Astrocyte (in vitro differentiated cells and primary cell): ENCODE measurements at regions not wholly inside any gene's neighbourhood (a gene's known extent, or its start where the extent isn't known, plus 50 kb on each side); places are given as distances from the start of the nearest gene placed in this dataset.
A peak's percentile ranks its signal among the peaks of the same experiment; 100 is the strongest.

Source experiments
- DNase-seq: peaks from one replicate; pipeline ENCODE4 v3.0.0-alpha.2; 2010; ENCODE audit warnings: low read depth
- FAIRE-seq: peaks from 2 replicates; lab custom pipeline; 2011; peaks lifted over from hg19 to GRCh38; lab: Jason Lieb, UNC
- H2AFZ ChIP-seq: 2 replicates; pipeline ENCODE4 v1.6.0; 2012; ENCODE audit warnings: low read depth, low read length, inconsistent platforms
- H3K27ac ChIP-seq: 2 replicates; pipeline ENCODE4 v1.5.1; 2011; ENCODE audit warnings: low read depth, low read length, inconsistent platforms
- H3K27me3 ChIP-seq: 2 replicates; pipeline ENCODE4 v1.6.0; 2011; ENCODE audit warnings: low read length, inconsistent platforms; ENCODE audit not compliant: insufficient read depth
- H3K36me3 ChIP-seq: 2 replicates; pipeline ENCODE4 v1.5.1; 2011; ENCODE audit warnings: low read length, inconsistent platforms; ENCODE audit not compliant: insufficient read depth
- H3K4me1 ChIP-seq: 2 replicates; pipeline ENCODE4 v1.5.1; 2011; ENCODE audit warnings: low read length, inconsistent platforms; ENCODE audit not compliant: insufficient read depth
- H3K4me2 ChIP-seq: 2 replicates; pipeline ENCODE4 v1.6.0; 2012; ENCODE audit warnings: low read length, inconsistent platforms
- H3K4me3 ChIP-seq: 2 replicates; pipeline ENCODE4 v1.5.1; 2011; ENCODE audit warnings: low read depth, mild to moderate bottlenecking, low read length, inconsistent platforms; ENCODE audit not compliant: insufficient read depth
- H3K79me2 ChIP-seq: 2 replicates; pipeline ENCODE4 v1.6.0; 2012; ENCODE audit warnings: mild to moderate bottlenecking, low read length, inconsistent platforms; ENCODE audit not compliant: insufficient read depth
- H3K9ac ChIP-seq: 2 replicates; pipeline ENCODE4 v1.6.0; 2012; ENCODE audit warnings: mild to moderate bottlenecking, low read length, inconsistent platforms
- H3K9me3 ChIP-seq: 2 replicates; pipeline ENCODE4 v1.5.1; 2012; ENCODE audit warnings: low read depth, mild to moderate bottlenecking, low read length, inconsistent platforms; ENCODE audit not compliant: insufficient read depth
- H4K20me1 ChIP-seq: 2 replicates; pipeline ENCODE4 v1.6.0; 2012; ENCODE audit warnings: low read length, inconsistent platforms; ENCODE audit not compliant: insufficient read depth
- H3K27ac Mint-ChIP-seq: one replicate; pipeline ENCODE4 v1.8.0; 2021; ENCODE audit warnings: mild to moderate bottlenecking, mixed read lengths; ENCODE audit not compliant: unreplicated experiment
- H3K27me3 Mint-ChIP-seq: one replicate; pipeline ENCODE4 v1.8.0; 2021; ENCODE audit warnings: low read depth, mixed read lengths; ENCODE audit not compliant: unreplicated experiment
- H3K36me3 Mint-ChIP-seq: one replicate; pipeline ENCODE4 v1.8.0; 2021; ENCODE audit warnings: low read depth, mixed read lengths; ENCODE audit not compliant: unreplicated experiment
- H3K4me1 Mint-ChIP-seq: one replicate; pipeline ENCODE4 v1.8.0; 2021; ENCODE audit warnings: low read depth, mixed read lengths; ENCODE audit not compliant: unreplicated experiment
- H3K4me3 Mint-ChIP-seq: one replicate; pipeline ENCODE4 v1.8.0; 2021; ENCODE audit warnings: mild to moderate bottlenecking, moderate library complexity, mixed read lengths; ENCODE audit not compliant: unreplicated experiment
- H3K9me3 Mint-ChIP-seq: one replicate; pipeline ENCODE4 v1.8.0; 2021; ENCODE audit warnings: mild to moderate bottlenecking, mixed read lengths; ENCODE audit not compliant: unreplicated experiment
- EZH2 ChIP-seq: IDR thresholded peaks from 2 replicates; pipeline ENCODE4 v1.6.1; 2012; ENCODE audit warnings: mild to moderate bottlenecking, low read length, inconsistent platforms; ENCODE audit not compliant: insufficient read depth
- TF ChIP-seq, protein P1 (sequence below): IDR thresholded peaks from 2 replicates; pipeline ENCODE4 v1.5.1; 2011; ENCODE audit warnings: low read depth, mild to moderate bottlenecking, inconsistent platforms, low read length, moderate library complexity; ENCODE audit not compliant: insufficient read depth

DNA sequence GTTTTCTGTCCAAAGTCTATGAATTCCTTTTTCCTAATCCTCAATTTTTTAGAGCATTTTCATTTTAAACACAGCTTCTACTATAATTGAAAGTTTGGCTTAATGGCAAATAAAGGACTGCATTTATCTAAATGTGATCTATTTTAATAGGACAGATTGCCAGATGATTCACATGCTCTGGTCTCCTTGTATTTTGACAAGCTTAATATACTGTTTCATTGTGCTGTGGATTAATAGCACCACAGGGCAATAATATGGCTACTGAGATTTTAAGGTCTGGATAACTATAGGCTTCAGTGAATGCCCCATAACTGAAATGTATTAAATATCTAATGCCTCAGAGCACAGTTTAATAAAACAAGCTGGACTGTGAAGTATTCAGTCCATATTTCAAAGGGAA is 1362.8 kb downstream of the XPNPEP1 start:
- no peak overlapping the region for H3K9ac ChIP-seq
- H3K4me1 ChIP-seq = peaks cover 7% of the 10 kb centered on the region
- H3K4me3 Mint-ChIP-seq = no peak overlapping the region
- TF ChIP-seq, protein P1, sequence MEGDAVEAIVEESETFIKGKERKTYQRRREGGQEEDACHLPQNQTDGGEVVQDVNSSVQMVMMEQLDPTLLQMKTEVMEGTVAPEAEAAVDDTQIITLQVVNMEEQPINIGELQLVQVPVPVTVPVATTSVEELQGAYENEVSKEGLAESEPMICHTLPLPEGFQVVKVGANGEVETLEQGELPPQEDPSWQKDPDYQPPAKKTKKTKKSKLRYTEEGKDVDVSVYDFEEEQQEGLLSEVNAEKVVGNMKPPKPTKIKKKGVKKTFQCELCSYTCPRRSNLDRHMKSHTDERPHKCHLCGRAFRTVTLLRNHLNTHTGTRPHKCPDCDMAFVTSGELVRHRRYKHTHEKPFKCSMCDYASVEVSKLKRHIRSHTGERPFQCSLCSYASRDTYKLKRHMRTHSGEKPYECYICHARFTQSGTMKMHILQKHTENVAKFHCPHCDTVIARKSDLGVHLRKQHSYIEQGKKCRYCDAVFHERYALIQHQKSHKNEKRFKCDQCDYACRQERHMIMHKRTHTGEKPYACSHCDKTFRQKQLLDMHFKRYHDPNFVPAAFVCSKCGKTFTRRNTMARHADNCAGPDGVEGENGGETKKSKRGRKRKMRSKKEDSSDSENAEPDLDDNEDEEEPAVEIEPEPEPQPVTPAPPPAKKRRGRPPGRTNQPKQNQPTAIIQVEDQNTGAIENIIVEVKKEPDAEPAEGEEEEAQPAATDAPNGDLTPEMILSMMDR = no peak
- TF ChIP-seq EZH2 = no peak
- H3K36me3 Mint-ChIP-seq = no peaks in the 10 kb centered on the region
- H2AFZ ChIP-seq = no peak overlapping the region
- peaks cover 1% of the 10 kb centered on the region for H3K9me3 Mint-ChIP-seq
- no peak for DNase-seq
- H3K27ac ChIP-seq = no peak overlapping the region
- H3K27me3 Mint-ChIP-seq = no peaks in the 10 kb centered on the region
- peak overlapping the region; percentile 38 for H3K4me2 ChIP-seq
- no peaks in the 10 kb centered on the region for H3K79me2 ChIP-seq
- H4K20me1 ChIP-seq = no peaks in the 10 kb centered on the region
- peak overlapping the region; percentile 14 for H3K4me3 ChIP-seq
- no peak for FAIRE-seq
- no peaks in the 10 kb centered on the region for H3K9me3 ChIP-seq
- H3K27ac Mint-ChIP-seq = no peak overlapping the region
- peaks cover 14% of the 10 kb centered on the region for H3K4me1 Mint-ChIP-seq
- H3K36me3 ChIP-seq = no peaks in the 10 kb centered on the region
- H3K27me3 ChIP-seq = no peaks in the 10 kb centered on the region

DNA sequence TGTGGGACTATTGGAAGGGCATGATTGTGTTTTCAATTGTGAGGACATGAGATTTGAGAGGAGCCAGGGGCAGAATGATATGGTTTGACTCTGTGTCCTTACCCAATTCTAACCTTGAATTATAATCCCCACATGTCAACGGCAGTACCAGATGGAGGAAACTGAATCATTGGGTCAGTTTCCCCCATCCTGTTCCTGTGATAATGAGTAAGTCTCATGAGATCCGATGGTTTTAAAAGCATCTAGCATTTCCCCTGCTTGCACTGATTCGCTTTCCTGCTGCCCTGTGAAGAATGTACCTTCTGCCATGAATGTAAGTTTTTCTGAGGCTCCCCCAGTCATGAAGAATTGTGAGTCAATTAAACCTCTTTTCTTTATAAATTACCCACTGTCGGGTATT is 1367.1 kb downstream of the XPNPEP1 start:
- Histone ChIP-seq H3K27ac (no peak overlapping the region), H3K27me3 (no peaks in the 10 kb centered on the region), H3K4me1 (no peaks in the 10 kb centered on the region), H3K9me3 (no peaks in the 10 kb centered on the region), H3K36me3 (no peaks in the 10 kb centered on the region), H4K20me1 (no peaks in the 10 kb centered on the region), H3K4me2 (peak overlapping the region; percentile 35), H2AFZ (peak overlapping the region; percentile 39), H3K4me3 (no peak overlapping the region), H3K9ac (no peak overlapping the region), H3K79me2 (no peaks in the 10 kb centered on the region)
- Mint-ChIP-seq H3K4me3 (no peak overlapping the region), H3K9me3 (peaks cover 4% of the 10 kb centered on the region), H3K4me1 (peaks cover 11% of the 10 kb centered on the region), H3K36me3 (no peaks in the 10 kb centered on the region), H3K27ac (no peak overlapping the region), H3K27me3 (no peaks in the 10 kb centered on the region)
- no peak for TF ChIP-seq EZH2
- TF ChIP-seq, protein P1 = no peak
- FAIRE-seq (no peak), DNase-seq (peak; percentile 5)

DNA sequence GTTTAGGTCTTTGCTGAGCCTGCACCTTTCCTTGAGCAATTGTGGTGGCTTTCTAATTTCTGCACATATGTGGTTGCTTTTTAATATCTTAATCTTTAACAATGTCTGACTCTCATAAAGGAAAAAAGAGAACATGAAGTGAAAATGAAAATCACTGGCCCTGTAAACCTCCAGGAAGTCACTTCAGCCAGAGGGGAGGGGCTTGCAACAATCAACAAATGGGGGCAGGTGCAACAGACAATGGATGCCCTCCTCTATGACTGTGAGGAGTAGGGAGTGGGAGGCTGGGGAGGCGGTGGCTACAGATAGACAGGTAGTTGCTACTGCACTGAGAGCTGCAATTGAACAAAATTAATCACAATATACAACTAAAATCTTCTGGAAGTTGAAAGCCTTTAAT is 1377.4 kb downstream of the XPNPEP1 start:
- no peaks in the 10 kb centered on the region for H3K27me3 Mint-ChIP-seq
- no peak overlapping the region for H3K27ac Mint-ChIP-seq
- Histone ChIP-seq H3K27me3 (no peaks in the 10 kb centered on the region), H3K4me1 (no peaks in the 10 kb centered on the region), H2AFZ (no peak overlapping the region), H4K20me1 (no peaks in the 10 kb centered on the region), H3K9ac (no peak overlapping the region), H3K79me2 (no peaks in the 10 kb centered on the region), H3K36me3 (no peaks in the 10 kb centered on the region), H3K4me2 (no peak overlapping the region), H3K27ac (no peak overlapping the region), H3K9me3 (no peaks in the 10 kb centered on the region), H3K4me3 (no peak overlapping the region)
- no peak for DNase-seq
- no peaks in the 10 kb centered on the region for H3K9me3 Mint-ChIP-seq
- no peak overlapping the region for H3K4me3 Mint-ChIP-seq
- H3K36me3 Mint-ChIP-seq = no peaks in the 10 kb centered on the region
- no peaks in the 10 kb centered on the region for H3K4me1 Mint-ChIP-seq
- FAIRE-seq = no peak
- TF ChIP-seq, protein P1 = no peak
- TF ChIP-seq EZH2 = no peak
